SH-SY5Y (cell line): ENCODE measurements at regions not wholly inside any gene's neighbourhood (a gene's known extent, or its start where the extent isn't known, plus 50 kb on each side); places are given as distances from the start of the nearest gene placed in this dataset.

Experiments
- GATA2 ChIP-seq: IDR thresholded peaks from 2 replicates; pipeline ENCODE4 v1.6.1; 2011; ENCODE audit warnings: mild to moderate bottlenecking, low read depth, low read length
- GATA3 ChIP-seq: IDR thresholded peaks from 2 replicates; pipeline ENCODE4 v1.6.1; 2011; ENCODE audit warnings: low read depth, mild to moderate bottlenecking, low read length, moderate library complexity

DNA sequence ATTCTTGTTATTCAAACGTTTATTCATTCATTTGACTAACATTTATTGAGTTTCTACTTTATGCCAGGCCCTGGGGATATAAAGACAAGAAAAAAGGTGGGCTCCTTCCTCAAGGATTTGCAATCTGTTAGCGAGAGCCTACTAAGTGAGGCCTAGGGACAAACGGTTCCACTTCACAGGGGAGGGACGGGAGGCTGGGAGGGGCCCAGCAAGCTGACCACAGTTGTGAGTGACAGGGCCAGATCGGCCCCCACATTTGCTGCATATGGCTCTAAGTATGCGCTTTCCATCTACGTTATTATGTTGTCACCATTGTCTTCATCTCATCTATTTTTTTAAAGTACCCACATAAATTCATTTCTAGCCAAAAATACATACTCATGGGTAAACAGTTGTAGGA, 271.1 kb downstream of the BUD13 start:
- TF ChIP-seq GATA2 (no peak), GATA3 (no peak)
